C4-2B (cell line): ENCODE measurements at regions not wholly inside any gene's neighbourhood (a gene's known extent, or its start where the extent isn't known, plus 50 kb on each side); places are given as distances from the start of the nearest gene placed in this dataset.

ENCODE experiments used
- H3K27ac ChIP-seq: fragments of 450-650 bp; 2 replicates; pipeline ENCODE4 v1.5.1; 2017
- ZFX ChIP-seq: fragments of 450-650 bp; IDR thresholded peaks from 2 replicates; pipeline ENCODE4 v1.6.1; 2017
- TF ChIP-seq, protein P1 (sequence below): fragments of 450-650 bp; conservative IDR thresholded peaks from 2 replicates; pipeline ENCODE4 v1.5.1; 2017; ENCODE audit warnings: mild to moderate bottlenecking

DNA sequence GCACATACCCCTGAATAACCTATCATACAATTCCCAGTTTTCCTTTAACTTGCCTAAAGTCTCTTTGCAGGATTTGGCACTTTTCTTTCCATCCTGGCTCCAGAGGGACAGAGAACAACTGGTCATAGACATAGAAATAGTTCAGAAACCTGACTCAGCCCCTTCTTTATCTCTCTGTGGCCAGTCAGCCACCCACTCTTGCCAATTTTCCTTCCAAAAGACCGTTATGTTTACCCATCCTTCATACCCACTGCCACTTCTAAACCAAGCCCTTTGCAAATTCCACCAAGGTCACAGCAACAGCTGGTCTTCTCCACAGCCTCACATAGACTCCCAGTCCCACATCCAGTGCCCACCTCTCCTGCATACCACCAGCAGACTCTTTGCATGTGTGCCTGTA lies 127.2 kb upstream of the FGGY start:
- H3K27ac ChIP-seq, result no peak overlapping the region
- TF ChIP-seq, protein P1, sequence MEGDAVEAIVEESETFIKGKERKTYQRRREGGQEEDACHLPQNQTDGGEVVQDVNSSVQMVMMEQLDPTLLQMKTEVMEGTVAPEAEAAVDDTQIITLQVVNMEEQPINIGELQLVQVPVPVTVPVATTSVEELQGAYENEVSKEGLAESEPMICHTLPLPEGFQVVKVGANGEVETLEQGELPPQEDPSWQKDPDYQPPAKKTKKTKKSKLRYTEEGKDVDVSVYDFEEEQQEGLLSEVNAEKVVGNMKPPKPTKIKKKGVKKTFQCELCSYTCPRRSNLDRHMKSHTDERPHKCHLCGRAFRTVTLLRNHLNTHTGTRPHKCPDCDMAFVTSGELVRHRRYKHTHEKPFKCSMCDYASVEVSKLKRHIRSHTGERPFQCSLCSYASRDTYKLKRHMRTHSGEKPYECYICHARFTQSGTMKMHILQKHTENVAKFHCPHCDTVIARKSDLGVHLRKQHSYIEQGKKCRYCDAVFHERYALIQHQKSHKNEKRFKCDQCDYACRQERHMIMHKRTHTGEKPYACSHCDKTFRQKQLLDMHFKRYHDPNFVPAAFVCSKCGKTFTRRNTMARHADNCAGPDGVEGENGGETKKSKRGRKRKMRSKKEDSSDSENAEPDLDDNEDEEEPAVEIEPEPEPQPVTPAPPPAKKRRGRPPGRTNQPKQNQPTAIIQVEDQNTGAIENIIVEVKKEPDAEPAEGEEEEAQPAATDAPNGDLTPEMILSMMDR, result no peak
- no peak for TF ChIP-seq ZFX

DNA sequence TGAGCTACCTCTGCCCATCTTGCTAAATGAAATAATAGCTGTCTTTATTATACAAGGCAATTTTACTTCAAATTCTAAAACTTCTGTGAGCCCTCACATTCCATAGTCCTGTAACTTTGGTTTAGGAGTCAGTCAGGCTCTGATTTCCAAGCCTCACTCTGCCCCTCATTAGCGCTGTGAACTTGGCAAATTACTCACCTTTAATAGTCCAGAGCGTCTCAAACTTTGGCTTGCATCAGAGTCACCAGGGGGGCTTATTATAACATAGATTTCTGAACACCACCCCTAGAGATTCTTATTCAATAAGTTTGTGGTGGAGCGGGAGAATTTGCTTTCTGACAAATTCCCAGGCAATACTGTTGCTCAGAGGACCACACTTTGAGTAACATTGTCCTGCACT lies 126.2 kb upstream of the FGGY start:
- TF ChIP-seq, protein P1, result no peak
- TF ChIP-seq ZFX, result no peak
- no peak overlapping the region for H3K27ac ChIP-seq

DNA sequence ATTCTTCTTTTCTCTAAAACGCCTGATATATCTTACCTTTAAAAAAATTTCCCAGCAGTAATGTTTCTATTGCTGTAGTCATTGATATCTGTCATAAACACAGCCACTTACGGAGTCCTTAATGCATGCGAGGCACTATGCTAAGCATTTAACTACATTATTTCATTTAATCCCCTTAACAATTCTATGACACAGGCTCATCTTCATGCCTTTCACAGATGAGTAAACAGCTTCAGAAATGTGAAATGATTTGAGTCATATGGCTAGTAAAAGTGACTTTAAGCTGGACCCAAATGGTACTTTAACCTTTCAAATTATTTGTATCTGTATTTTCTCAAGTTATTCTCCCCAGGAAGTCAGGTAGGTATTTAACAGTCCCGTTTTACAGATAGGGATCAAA lies 125.1 kb upstream of the FGGY start:
- H3K27ac ChIP-seq, result no peak overlapping the region
- no peak for TF ChIP-seq ZFX
- TF ChIP-seq, protein P1, result no peak

DNA sequence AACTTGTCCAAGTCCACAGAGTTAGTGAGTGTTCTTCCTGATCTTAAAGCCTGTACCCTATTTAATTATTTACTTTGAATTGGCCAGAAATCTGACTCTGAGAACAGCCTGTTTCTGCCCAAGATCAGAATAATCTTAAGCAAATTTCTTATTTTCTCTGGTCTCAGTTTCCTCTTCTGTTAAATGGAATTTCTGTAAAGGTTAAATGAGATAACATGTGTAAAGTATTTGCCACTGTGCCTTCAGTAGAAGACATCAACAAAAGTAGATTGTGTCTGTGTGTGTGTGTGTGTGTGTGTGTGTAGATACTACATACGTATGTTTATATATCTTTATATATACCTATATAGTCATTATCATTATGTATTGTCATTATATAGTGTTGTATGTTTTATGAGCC lies 124.2 kb upstream of the FGGY start:
- H3K27ac ChIP-seq, result no peak overlapping the region

DNA sequence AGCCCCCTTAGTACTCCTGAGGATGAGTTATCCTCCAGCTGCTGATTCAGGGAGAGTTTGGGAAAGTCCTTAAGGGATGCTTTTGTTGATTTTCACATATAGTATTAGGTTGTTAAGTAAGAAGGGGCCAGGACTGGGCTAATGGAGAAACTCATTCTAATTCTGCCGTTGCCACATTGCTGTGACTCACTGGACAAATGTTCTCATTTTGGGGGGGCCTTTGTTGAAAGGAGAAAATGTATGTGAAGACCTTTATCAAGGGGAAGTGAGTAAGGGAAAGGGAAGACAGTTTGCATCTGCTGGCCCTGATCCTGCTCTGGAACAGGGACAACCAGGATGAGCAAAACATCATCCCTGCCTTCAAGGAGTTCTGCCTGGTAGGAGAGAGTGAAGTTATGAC lies 123.2 kb upstream of the FGGY start:
- no peak overlapping the region for H3K27ac ChIP-seq
- TF ChIP-seq, protein P1, result no peak
- no peak for TF ChIP-seq ZFX

More for the DNA sequence above, 124.2 kb upstream of the FGGY start:
- TF ChIP-seq ZFX, result no peak
- TF ChIP-seq, protein P1, result no peak

DNA sequence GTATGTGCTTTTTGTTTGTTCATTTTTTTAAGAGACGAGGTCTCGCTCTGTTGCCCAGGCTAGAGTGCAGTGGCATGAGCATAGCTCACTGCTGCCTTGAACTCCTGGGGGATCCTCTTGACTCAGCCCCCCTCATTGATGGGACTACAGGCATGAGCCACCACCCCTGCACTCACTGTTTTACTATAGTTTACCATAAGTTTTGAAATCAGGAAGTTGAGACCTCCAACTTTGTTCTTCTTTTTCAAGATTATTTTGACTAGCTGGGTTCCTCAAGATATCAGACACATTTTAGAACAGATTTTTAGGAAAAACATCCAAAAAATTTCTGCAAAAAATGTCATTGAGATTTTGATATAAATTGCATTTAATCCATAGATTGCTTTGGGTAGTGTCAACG lies 120.4 kb upstream of the FGGY start:
- no peak for TF ChIP-seq ZFX
- TF ChIP-seq, protein P1, result no peak
- no peak overlapping the region for H3K27ac ChIP-seq

DNA sequence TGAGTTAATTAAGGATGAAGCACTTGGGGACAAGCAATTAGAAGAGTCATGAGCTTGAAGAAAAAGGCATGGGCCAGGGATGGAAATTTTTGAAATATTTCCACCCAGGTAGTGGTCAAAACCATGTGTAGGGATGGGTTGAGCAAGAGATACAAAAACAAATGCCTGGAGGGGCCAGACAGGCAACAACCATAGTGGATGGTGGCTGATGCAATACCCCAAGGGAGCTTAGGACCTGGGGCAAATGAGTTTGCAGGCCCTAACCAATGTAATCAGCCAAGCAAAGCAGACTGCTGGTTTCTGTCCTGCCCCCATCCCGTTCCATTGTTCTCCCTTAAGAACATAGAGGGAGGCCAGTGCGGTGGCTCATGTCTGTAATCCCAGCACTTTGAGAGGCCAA lies 119.1 kb upstream of the FGGY start:
- TF ChIP-seq, protein P1, result no peak
- TF ChIP-seq ZFX, result no peak
- no peak overlapping the region for H3K27ac ChIP-seq
